HG03378 (cell line): ENCODE measurements at regions not wholly inside any gene's neighbourhood (a gene's known extent, or its start where the extent isn't known, plus 50 kb on each side); places are given as distances from the start of the nearest gene placed in this dataset.
"Not testable (repeated sequence)": the region's sequence is repeated elsewhere in the genome, so short reads cannot be mapped to it uniquely, and the experiment has no call there.

Experiments used
- ATAC-seq: cut with Tn5 transposase; IDR thresholded peaks from one replicate; pipeline ENCODE4 v1.9.1; 2021; ENCODE audit warnings: mild to moderate bottlenecking, moderate library complexity; ENCODE audit not compliant: unreplicated experiment

GRCh38 chr1:31485166-31485565, 72.2 kb downstream of the SERINC2 start:
- no peak for ATAC-seq

- ATAC-seq: no peak
Observed at GRCh38 chr1:31487143-31487542, 74.1 kb downstream of the SERINC2 start.

- no peak for ATAC-seq
Observed at GRCh38 chr1:31487721-31488293, 74.8 kb downstream of the SERINC2 start.

DNA sequence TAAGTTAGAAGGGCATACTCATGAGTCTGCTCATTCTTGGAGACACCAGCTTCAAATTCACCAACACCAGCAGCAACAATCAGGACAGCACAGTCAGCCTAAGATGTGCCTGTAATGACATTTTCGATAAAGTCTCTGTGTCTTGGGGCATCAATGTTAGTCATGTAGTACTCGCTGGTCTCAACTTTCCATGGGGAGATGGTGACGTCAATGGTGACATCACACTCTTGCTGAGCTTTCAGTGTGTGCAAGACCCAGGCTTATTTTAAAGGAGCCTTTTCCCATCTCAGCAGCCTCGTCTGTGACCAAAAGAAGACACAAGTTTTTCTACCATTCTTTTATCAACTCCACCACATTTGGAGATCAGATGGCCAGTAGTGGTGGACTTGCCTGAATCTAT, 75.5 kb downstream of the SERINC2 start:
- no peak for ATAC-seq

- ATAC-seq: not testable (repeated sequence)
Observed at GRCh38 chr1:31489575-31489974, 76.6 kb downstream of the SERINC2 start.

- ATAC-seq: not testable (repeated sequence)
Observed at GRCh38 chr1:31490596-31490995, 77.6 kb downstream of the SERINC2 start.

DNA sequence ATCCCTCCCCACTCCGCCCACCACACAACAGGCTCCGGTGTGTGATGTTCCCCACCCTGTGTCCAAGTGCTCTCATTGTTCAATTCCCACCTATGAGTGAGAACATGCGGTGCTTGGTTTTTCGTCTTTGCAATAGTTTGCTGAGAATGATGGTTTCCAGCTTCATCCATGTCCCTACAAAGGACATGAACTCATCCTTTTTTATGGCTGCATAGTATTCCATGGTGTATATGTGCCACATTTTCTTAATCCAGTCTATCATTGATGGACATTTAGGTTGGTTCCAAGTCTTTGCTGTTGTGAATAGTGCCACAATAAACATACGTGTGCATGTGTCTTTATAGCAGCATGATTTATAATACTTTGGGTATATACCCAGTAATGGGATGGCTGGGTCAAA, 81.0 kb upstream of the TINAGL1 start:
- not testable (repeated sequence) for ATAC-seq

- ATAC-seq: not testable (repeated sequence)
Observed at GRCh38 chr1:31495770-31496169, 80.5 kb upstream of the TINAGL1 start.

DNA sequence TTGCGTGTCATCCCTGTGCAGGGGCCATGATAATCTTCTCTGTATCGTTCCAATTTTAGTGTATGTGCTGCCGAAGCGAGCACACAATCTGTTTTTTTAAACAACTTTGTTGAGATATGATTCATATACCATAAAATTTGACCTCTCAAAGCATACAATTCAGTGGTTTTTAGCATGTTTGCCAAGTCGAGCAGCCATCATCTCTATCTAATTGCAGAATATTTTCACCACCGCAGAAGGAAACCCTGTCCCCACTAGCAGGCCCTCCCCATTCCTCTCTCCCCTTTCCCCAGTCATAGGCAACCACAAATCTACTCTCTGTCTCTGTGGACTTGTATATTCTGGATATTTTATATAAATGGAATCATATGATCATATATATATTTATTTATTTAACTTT, 78.7 kb upstream of the TINAGL1 start:
- no peak for ATAC-seq

- ATAC-seq: no peak
Observed at GRCh38 chr1:31498376-31499040, 77.8 kb upstream of the TINAGL1 start.

GRCh38 chr1:31501505-31501904, 74.8 kb upstream of the TINAGL1 start:
- no peak for ATAC-seq

- ATAC-seq: no peak
Observed at GRCh38 chr1:31502253-31502652, 74.1 kb upstream of the TINAGL1 start.

GRCh38 chr1:31502926-31503511, 73.3 kb upstream of the TINAGL1 start:
- no peak for ATAC-seq

- ATAC-seq: no peak
Observed at GRCh38 chr1:31503570-31503969, 72.7 kb upstream of the TINAGL1 start.

DNA sequence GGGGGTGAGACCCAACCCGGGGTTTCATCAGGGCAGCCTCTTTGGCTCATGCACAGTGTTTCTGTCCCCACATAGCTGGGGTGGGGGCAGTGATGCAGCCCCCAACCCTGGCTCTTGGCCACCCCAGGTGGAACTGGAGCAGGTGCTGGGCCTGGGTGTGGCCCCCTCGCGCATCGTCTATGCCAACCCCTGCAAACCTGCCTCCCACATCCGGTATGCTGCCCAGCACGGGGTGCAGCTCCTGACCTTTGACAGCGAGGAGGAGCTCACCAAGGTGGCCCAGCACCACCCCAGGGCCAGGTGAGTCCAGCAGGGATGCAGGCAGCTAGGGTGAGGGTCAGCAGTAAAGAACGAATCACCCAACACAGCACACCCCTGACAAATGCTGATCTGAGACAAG, 72.3 kb upstream of the TINAGL1 start:
- no peak for ATAC-seq

- peak; percentile 65 for ATAC-seq
Observed at GRCh38 chr1:31505911-31506497, 70.3 kb upstream of the TINAGL1 start.

GRCh38 chr1:31507221-31507620, 69.1 kb upstream of the TINAGL1 start:
- ATAC-seq: no peak

GRCh38 chr1:31507676-31508530, 68.4 kb upstream of the TINAGL1 start:
- no peak for ATAC-seq

GRCh38 chr1:31509124-31510072, 66.9 kb upstream of the TINAGL1 start:
- ATAC-seq: no peak

GRCh38 chr1:31510304-31510703, 66.0 kb upstream of the TINAGL1 start:
- no peak for ATAC-seq
